Effector memory CD8-positive, alpha-beta T cell (primary cell): ENCODE measurements at regions not wholly inside any gene's neighbourhood (a gene's known extent, or its start where the extent isn't known, plus 50 kb on each side); places are given as distances from the start of the nearest gene placed in this dataset.
A peak's percentile ranks its signal among the peaks of the same experiment; 100 is the strongest.

Experiments used
- ATAC-seq: fragments of 150-1000 bp; cut with Tn5 transposase; replicated peaks from 2 replicates; pipeline ENCODE4 v1.10.0; 2021; ENCODE audit warnings: mild to moderate bottlenecking, moderate library complexity
- DNase-seq, 3 experiments: peaks; one replicate each; pipeline ENCODE4 v3.0.0; 2021
- H3K27ac Mint-ChIP-seq, 2 donors: one replicate each; pipeline ENCODE4 v1.8.0; 2022; ENCODE audit warnings: mild to moderate bottlenecking in 2 of 2, mixed read lengths in 2 of 2, moderate library complexity in 2 of 2
- H3K27me3 Mint-ChIP-seq, 2 donors: one replicate each; pipeline ENCODE4 v1.8.0; 2022; ENCODE audit warnings: mixed read lengths in 2 of 2
- H3K36me3 Mint-ChIP-seq: one replicate; pipeline ENCODE4 v1.8.0; 2022; ENCODE audit warnings: mild to moderate bottlenecking, moderate library complexity, mixed read lengths; ENCODE audit not compliant: insufficient read depth
- H3K4me1 Mint-ChIP-seq, 2 donors: one replicate each; pipeline ENCODE4 v1.8.0; 2022; ENCODE audit warnings: low read depth in 2 of 2, mixed read lengths in 2 of 2
- H3K4me3 Mint-ChIP-seq, 2 donors: one replicate each; pipeline ENCODE4 v1.8.0; 2022; ENCODE audit warnings: mild to moderate bottlenecking in 2 of 2, mixed read lengths in 2 of 2, moderate library complexity in 2 of 2
- H3K9me3 Mint-ChIP-seq, 2 donors: one replicate each; pipeline ENCODE4 v1.8.0; 2022; ENCODE audit warnings: mixed read lengths in 2 of 2

GRCh38 chr11:95444309-95445241, 213.6 kb upstream of the SESN3 start:
- Mint-ChIP-seq H3K4me1 (peaks cover 0 to 3% of the 10 kb centered on the region in 2 donors), H3K9me3 (no peaks in the 10 kb centered on the region), H3K36me3 (no peaks in the 10 kb centered on the region), H3K27me3 (peaks cover 4 to 12% of the 10 kb centered on the region in 2 donors), H3K27ac (no peak overlapping the region), H3K4me3 (no peak overlapping the region)
- DNase-seq (no peak), ATAC-seq (no peak)

- H3K27ac Mint-ChIP-seq: peak overlapping the region in 1 of 2 donors; percentile 51
- H3K27me3 Mint-ChIP-seq: peaks cover 0 to 5% of the 10 kb centered on the region in 2 donors
- ATAC-seq (peak; percentile 50), DNase-seq (no peak)
- H3K4me1 Mint-ChIP-seq: peaks cover 0 to 3% of the 10 kb centered on the region in 2 donors
- H3K4me3 Mint-ChIP-seq: no peak overlapping the region
- no peaks in the 10 kb centered on the region for H3K36me3 Mint-ChIP-seq
- no peaks in the 10 kb centered on the region for H3K9me3 Mint-ChIP-seq
These were observed 212.4 kb upstream of the SESN3 start for GRCh38 chr11:95443386-95443785.

- H3K36me3 Mint-ChIP-seq: no peaks in the 10 kb centered on the region
- H3K4me3 Mint-ChIP-seq: no peak overlapping the region
- DNase-seq (no peak), ATAC-seq (no peak)
- H3K9me3 Mint-ChIP-seq: no peaks in the 10 kb centered on the region
- H3K4me1 Mint-ChIP-seq: peaks cover 0 to 3% of the 10 kb centered on the region in 2 donors
- no peaks in the 10 kb centered on the region for H3K27me3 Mint-ChIP-seq
- H3K27ac Mint-ChIP-seq: no peak overlapping the region
These were observed 211.6 kb upstream of the SESN3 start for GRCh38 chr11:95442531-95443050.

- Mint-ChIP-seq H3K4me3 (no peak overlapping the region), H3K9me3 (peaks cover 0 to 1% of the 10 kb centered on the region in 2 donors), H3K4me1 (no peaks in the 10 kb centered on the region), H3K27me3 (peaks cover 19% of the 10 kb centered on the region in 2 donors), H3K36me3 (no peaks in the 10 kb centered on the region), H3K27ac (no peak overlapping the region)
- no peak for DNase-seq
- no peak for ATAC-seq
These were observed 204.8 kb upstream of the SESN3 start for GRCh38 chr11:95435628-95436353.

- no peaks in the 10 kb centered on the region for H3K36me3 Mint-ChIP-seq
- H3K9me3 Mint-ChIP-seq: peaks cover 0 to 1% of the 10 kb centered on the region in 2 donors
- DNase-seq: no peak
- no peak overlapping the region for H3K27ac Mint-ChIP-seq
- no peak for ATAC-seq
- peaks cover 19% of the 10 kb centered on the region in 2 donors for H3K27me3 Mint-ChIP-seq
- H3K4me1 Mint-ChIP-seq: no peaks in the 10 kb centered on the region
- no peak overlapping the region for H3K4me3 Mint-ChIP-seq
These were observed 204.2 kb upstream of the SESN3 start for GRCh38 chr11:95435192-95435591.

- no peak for DNase-seq
- Mint-ChIP-seq H3K9me3 (peaks cover 0 to 1% of the 10 kb centered on the region in 2 donors), H3K4me1 (no peaks in the 10 kb centered on the region), H3K4me3 (no peak overlapping the region), H3K27ac (no peak overlapping the region), H3K36me3 (no peaks in the 10 kb centered on the region), H3K27me3 (peaks cover 19% of the 10 kb centered on the region in 2 donors)
- no peak for ATAC-seq
These were observed 203.6 kb upstream of the SESN3 start for GRCh38 chr11:95434489-95435057.

GRCh38 chr11:95434009-95434408, 203.0 kb upstream of the SESN3 start:
- DNase-seq (no peak), ATAC-seq (no peak)
- Mint-ChIP-seq H3K27me3 (peaks cover 19% of the 10 kb centered on the region in 2 donors), H3K9me3 (peaks cover 0 to 1% of the 10 kb centered on the region in 2 donors), H3K36me3 (no peaks in the 10 kb centered on the region), H3K4me1 (no peaks in the 10 kb centered on the region), H3K27ac (no peak overlapping the region), H3K4me3 (no peak overlapping the region)

GRCh38 chr11:95432714-95433503, 201.9 kb upstream of the SESN3 start:
- H3K27ac Mint-ChIP-seq: no peak overlapping the region

GRCh38 chr11:95429376-95429907, 198.4 kb upstream of the SESN3 start:
- no peak overlapping the region for H3K4me3 Mint-ChIP-seq
- H3K9me3 Mint-ChIP-seq: no peaks in the 10 kb centered on the region
- ATAC-seq (no peak), DNase-seq (no peak)
- peaks cover 3% of the 10 kb centered on the region for H3K36me3 Mint-ChIP-seq
- H3K27me3 Mint-ChIP-seq: peaks cover 19 to 27% of the 10 kb centered on the region in 2 donors
- no peak overlapping the region for H3K27ac Mint-ChIP-seq
- H3K4me1 Mint-ChIP-seq: no peaks in the 10 kb centered on the region

More at GRCh38 chr11:95432714-95433503, 201.9 kb upstream of the SESN3 start:
- no peaks in the 10 kb centered on the region for H3K4me1 Mint-ChIP-seq
- no peaks in the 10 kb centered on the region for H3K36me3 Mint-ChIP-seq
- H3K9me3 Mint-ChIP-seq: peaks cover 0 to 1% of the 10 kb centered on the region in 2 donors
- peaks cover 19% of the 10 kb centered on the region in 2 donors for H3K27me3 Mint-ChIP-seq
- DNase-seq: no peak
- no peak overlapping the region for H3K4me3 Mint-ChIP-seq
- ATAC-seq: no peak

GRCh38 chr11:95426823-95427462, 195.9 kb upstream of the SESN3 start:
- ATAC-seq (no peak), DNase-seq (no peak)
- H3K4me1 Mint-ChIP-seq: no peaks in the 10 kb centered on the region
- peaks cover 3% of the 10 kb centered on the region for H3K36me3 Mint-ChIP-seq
- no peak overlapping the region for H3K4me3 Mint-ChIP-seq
- peaks cover 10 to 24% of the 10 kb centered on the region in 2 donors for H3K27me3 Mint-ChIP-seq
- no peak overlapping the region for H3K27ac Mint-ChIP-seq
- no peaks in the 10 kb centered on the region for H3K9me3 Mint-ChIP-seq

GRCh38 chr11:95419915-95420314, 188.9 kb upstream of the SESN3 start:
- Mint-ChIP-seq H3K4me1 (no peaks in the 10 kb centered on the region), H3K27ac (no peak overlapping the region), H3K36me3 (no peaks in the 10 kb centered on the region), H3K4me3 (no peak overlapping the region), H3K27me3 (peaks cover 0 to 4% of the 10 kb centered on the region in 2 donors), H3K9me3 (no peaks in the 10 kb centered on the region)
- ATAC-seq (no peak), DNase-seq (no peak)

- H3K9me3 Mint-ChIP-seq: no peaks in the 10 kb centered on the region
- ATAC-seq: no peak
- H3K4me1 Mint-ChIP-seq: no peaks in the 10 kb centered on the region
- H3K27me3 Mint-ChIP-seq: peaks cover 0 to 4% of the 10 kb centered on the region in 2 donors
- H3K4me3 Mint-ChIP-seq: no peak overlapping the region
- H3K27ac Mint-ChIP-seq: no peak overlapping the region
- DNase-seq: no peak
- H3K36me3 Mint-ChIP-seq: no peaks in the 10 kb centered on the region
These were observed 187.9 kb upstream of the SESN3 start for GRCh38 chr11:95418916-95419315.
